Testis (tissue), 2 donors: ENCODE measurements at regions not wholly inside any gene's neighbourhood (a gene's known extent, or its start where the extent isn't known, plus 50 kb on each side); places are given as distances from the start of the nearest gene placed in this dataset.

Experiments used
- CTCF ChIP-seq, 3 experiments: fragments of 450-650 bp in 2 of 3; fragments of 200-600 bp in 1 of 3; sonication (generic) in 1 of 3; IDR thresholded peaks; one replicate each; pipeline ENCODE4 v1.5.1; 2016 to 2019; ENCODE audit warnings: antibody characterized with exemption in 3 of 3, mild to moderate bottlenecking in 2 of 3, moderate library complexity in 1 of 3
- POLR2A ChIP-seq: fragments of 450-650 bp; IDR thresholded peaks from one replicate; pipeline ENCODE4 v1.6.1; 2017; ENCODE audit warnings: antibody characterized with exemption, mild to moderate bottlenecking, moderate library complexity

GRCh38 chr1:234675006-234675405 is 65.0 kb upstream of the IRF2BP2 start:
- TF ChIP-seq CTCF (IDR thresholded peaks at IDR 0.05), result no peak
- TF ChIP-seq POLR2A, result no peak
